Activated CD4-positive, alpha-beta T cell treated with anti-CD3 and anti-CD28 coated beads for 36 hours (primary cell): ENCODE measurements at regions not wholly inside any gene's neighbourhood (a gene's known extent, or its start where the extent isn't known, plus 50 kb on each side); places are given as distances from the start of the nearest gene placed in this dataset.
A peak's percentile ranks its signal among the peaks of the same experiment; 100 is the strongest.

Experiments
- ATAC-seq: fragments of 200-7000 bp; cut with Tn5 transposase; one replicate; pipeline ENCODE4 v1.10.0; 2021; ENCODE audit warnings: mild to moderate bottlenecking, moderate library complexity
- CTCF ChIA-PET: fragments of 350-600 bp; sonication (Branson Sonifier 250); formaldehyde crosslinking; loops from one replicate; lab custom pipeline; 2021; ENCODE audit warnings: antibody characterized with exemption; lab: Charles Lee
- POLR2A ChIA-PET: fragments of 350-600 bp; sonication (Branson Sonifier 250); formaldehyde crosslinking; loops from one replicate; lab custom pipeline; 2021; ENCODE audit warnings: antibody characterized with exemption, inconsistent platforms; lab: Charles Lee
- DNase-seq: peaks from one replicate; pipeline ENCODE4 v3.0.0-alpha.2; 2020
- H3K27ac Mint-ChIP-seq: one replicate; pipeline ENCODE4 v1.8.0; 2021; ENCODE audit warnings: mixed read lengths
- H3K27me3 Mint-ChIP-seq: one replicate; pipeline ENCODE4 v1.8.0; 2021; ENCODE audit warnings: mixed read lengths
- H3K36me3 Mint-ChIP-seq: one replicate; pipeline ENCODE4 v1.8.0; 2021; ENCODE audit warnings: low read depth, mixed read lengths
- H3K4me1 Mint-ChIP-seq: one replicate; pipeline ENCODE4 v1.8.0; 2021; ENCODE audit warnings: mixed read lengths
- H3K4me3 Mint-ChIP-seq: one replicate; pipeline ENCODE4 v1.8.0; 2021; ENCODE audit warnings: mild to moderate bottlenecking, moderate library complexity, mixed read lengths
- H3K9me3 Mint-ChIP-seq: one replicate; pipeline ENCODE4 v1.8.0; 2021; ENCODE audit warnings: low read depth, mixed read lengths
- intact Hi-C, 2 experiments: fragments of 100-400 bp; cut with DNase I in 1 of 2; cut with micrococcal nuclease in 1 of 2; formaldehyde crosslinking; loops; one replicate each; pipeline versions ENCODE4 v1.14.2 to v1.15.1; 2022 to 2024; cut with DNase I, micrococcal nuclease

DNA sequence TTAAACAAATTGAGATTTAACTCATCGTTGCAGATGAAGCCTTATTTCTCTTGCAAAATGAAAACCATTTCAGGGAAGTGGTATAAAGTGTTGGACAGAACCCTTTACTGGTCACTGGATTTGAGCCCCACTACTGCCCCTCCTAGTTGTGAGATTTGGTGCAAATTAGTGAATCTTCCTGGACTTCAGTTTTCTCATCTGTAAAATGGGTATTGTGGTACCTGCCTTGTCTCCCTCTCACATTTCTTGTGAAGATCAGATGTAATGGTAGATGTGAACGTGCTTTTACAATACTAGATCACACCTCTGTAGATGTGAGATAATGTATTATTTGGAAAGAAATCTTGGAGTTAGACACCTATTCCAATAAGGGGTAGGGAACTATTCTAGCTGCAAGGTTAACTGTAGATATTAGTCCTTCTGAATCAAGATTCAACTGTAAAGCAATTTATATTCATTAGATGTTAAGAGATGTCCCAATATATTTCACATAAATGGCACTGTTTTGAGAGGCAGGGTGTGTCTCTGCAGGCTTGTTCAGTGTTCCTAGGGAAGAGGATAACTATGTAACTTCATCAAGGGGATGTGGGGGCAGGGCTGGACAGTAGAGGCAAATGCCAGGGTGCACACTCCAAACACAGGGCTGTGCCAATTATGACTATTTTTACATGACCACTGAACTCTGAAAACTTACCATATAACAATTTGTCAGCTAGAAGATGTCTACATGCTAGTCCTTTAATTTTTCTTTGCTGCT lies 112.4 kb upstream of the PFN2 start:
- ATAC-seq (no peak), DNase-seq (no peak)
- no peaks in the 10 kb centered on the region for H3K4me1 Mint-ChIP-seq
- H3K9me3 Mint-ChIP-seq, result no peaks in the 10 kb centered on the region
- H3K4me3 Mint-ChIP-seq, result no peak overlapping the region
- intact Hi-C loops, result no loop called here
- H3K36me3 Mint-ChIP-seq, result no peaks in the 10 kb centered on the region
- H3K27me3 Mint-ChIP-seq, result peaks cover 12% of the 10 kb centered on the region
- POLR2A ChIA-PET, result no interaction called here
- CTCF ChIA-PET, result no interaction called here
- no peak overlapping the region for H3K27ac Mint-ChIP-seq

DNA sequence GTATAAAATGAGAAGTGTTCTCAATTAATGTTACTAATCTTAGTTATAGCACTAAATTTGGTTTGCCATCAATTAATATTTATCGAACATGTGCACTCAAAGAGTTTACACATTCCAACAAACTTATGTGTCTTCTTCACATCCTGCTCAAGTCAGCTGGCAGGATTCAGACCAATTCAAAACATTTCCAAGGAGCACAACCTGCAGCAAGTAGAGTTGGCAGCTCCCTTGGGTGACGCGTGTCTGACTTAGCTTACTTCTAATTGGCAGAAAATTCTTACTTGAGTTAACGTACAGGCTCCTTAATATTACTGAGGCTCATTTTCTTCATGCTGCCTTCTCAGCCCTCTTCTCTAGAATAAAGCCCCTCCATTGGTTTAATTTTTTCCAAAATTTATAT lies 110.4 kb upstream of the PFN2 start:
- CTCF ChIA-PET, result no interaction called here
- Mint-ChIP-seq H3K9me3 (peaks cover 4% of the 10 kb centered on the region), H3K36me3 (no peaks in the 10 kb centered on the region), H3K27ac (no peak overlapping the region), H3K4me1 (peaks cover 9% of the 10 kb centered on the region), H3K4me3 (no peak overlapping the region), H3K27me3 (peaks cover 9% of the 10 kb centered on the region)
- POLR2A ChIA-PET, result no interaction called here
- ATAC-seq, result no peak
- no peak for DNase-seq
- intact Hi-C loops, result no loop called here

DNA sequence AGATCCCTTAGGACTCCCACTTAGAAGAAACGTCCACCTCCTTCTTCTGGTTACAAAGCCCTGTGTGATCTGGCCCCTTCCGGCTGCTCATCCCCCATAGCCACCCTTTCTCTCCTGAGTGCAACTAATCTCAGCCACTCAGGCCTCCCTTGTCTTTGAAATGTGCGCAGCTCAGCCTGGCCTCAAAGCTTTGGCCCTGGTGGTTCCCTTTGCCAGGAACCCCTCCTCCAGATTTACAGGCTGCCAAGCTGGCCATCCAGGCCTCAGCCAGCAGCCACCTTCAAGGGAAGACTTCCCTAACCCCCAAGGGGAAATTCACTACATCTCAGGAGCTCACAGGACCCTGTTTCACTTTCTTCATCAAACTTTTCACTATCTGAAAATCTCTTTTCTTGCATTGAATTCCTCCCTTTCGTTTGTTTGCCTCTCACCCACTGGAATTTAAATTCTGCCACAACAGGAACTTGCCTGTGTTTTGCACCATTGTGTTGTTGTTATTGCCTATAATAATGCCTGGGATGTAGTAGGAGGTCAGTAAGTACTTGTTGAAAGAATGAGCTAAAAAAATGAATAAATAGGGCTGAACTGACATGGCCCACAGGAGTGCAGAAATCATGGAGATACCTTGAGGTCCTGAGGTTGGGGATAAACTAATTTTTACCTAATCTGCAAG lies 109.5 kb upstream of the PFN2 start:
- intact Hi-C loops, result no loop called here
- no peak for ATAC-seq
- Mint-ChIP-seq H3K36me3 (no peaks in the 10 kb centered on the region), H3K27me3 (peaks cover 11% of the 10 kb centered on the region), H3K27ac (no peak overlapping the region), H3K4me1 (peaks cover 9% of the 10 kb centered on the region), H3K9me3 (peaks cover 6% of the 10 kb centered on the region), H3K4me3 (no peak overlapping the region)
- CTCF ChIA-PET, result no interaction called here
- no peak for DNase-seq
- POLR2A ChIA-PET, result interaction anchor here (0.6 kb wide), 1 partner anchor 408 kb away, joined by 6 read pairs; no protein-coding TSS in a partner anchor

DNA sequence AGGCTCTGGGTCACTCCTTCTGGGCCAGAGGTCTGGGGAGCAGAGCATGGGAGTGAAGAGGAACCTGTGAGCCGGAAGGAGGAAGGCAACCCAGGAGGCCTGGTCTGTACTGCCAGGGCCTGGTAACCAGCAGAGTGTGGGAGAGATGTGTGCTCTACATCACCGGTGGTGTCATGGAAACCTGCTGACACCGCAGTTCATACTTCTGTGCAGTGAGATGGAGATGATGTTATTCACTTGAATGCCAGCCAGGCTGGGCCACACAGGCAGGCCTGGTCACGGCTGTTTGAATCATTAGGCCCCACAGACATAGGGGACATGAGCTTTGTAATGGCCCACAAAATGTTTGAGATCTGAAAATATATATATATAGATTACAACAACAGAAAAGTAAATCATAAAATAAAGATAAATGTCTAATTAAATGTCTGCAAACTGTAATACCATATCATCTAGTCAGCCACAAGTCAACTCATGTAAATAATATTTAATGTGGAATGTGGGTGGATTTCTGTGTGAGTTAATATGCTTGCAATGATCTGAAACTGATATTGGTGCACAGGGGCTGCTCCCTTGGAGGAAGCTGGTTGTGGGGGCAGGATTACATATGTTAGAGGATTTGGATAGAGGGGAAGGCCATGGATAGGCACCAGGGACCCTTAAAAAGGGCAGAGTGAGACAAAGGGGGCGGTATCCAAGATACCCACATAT lies 108.5 kb upstream of the PFN2 start:
- ChIA-PET CTCF (no interaction called here), POLR2A (interaction anchor here (0.6 kb wide), 1 partner anchor 409 kb away, joined by 6 read pairs; no protein-coding TSS in a partner anchor)
- no peaks in the 10 kb centered on the region for H3K36me3 Mint-ChIP-seq
- no peak overlapping the region for H3K4me3 Mint-ChIP-seq
- intact Hi-C loops, result no loop called here
- ATAC-seq (no peak), DNase-seq (no peak)
- H3K4me1 Mint-ChIP-seq, result peaks cover 9% of the 10 kb centered on the region
- peaks cover 6% of the 10 kb centered on the region for H3K9me3 Mint-ChIP-seq
- peaks cover 8% of the 10 kb centered on the region for H3K27me3 Mint-ChIP-seq
- no peak overlapping the region for H3K27ac Mint-ChIP-seq

DNA sequence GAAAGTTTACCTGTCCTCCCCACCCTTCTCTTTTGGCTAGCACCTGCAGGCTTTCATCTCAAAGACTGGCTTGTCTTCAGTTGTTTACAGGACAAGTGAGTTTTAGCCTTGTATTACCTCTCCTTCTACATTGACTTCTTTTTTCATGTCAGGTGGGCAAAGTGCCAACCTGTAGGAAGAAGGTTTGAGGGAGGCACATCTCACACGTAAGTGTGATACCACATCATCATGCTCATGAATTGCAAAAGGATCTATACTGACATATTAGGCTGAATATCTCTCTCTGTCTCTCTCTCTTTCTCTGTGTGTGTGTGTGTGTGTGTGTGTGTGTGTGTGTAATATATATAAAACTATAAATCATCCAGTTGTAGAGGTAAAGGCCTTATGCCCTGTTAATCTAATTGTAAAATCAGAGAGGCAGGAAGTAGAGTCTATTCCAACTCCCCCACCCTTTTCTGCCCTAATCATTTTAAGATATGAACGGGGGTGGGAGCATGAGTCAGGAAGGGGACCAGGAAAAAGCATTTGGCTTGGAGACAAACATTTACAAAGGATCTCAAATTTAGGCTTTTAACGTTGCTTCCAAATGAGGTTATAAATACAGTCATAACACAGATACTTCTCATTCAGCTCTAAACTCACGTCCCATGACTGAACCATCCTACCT lies 107.0 kb upstream of the PFN2 start:
- ChIA-PET POLR2A (no interaction called here), CTCF (no interaction called here)
- DNase-seq, result peak; percentile 19
- no peak for ATAC-seq
- Mint-ChIP-seq H3K36me3 (no peaks in the 10 kb centered on the region), H3K4me1 (peaks cover 9% of the 10 kb centered on the region), H3K27ac (no peak overlapping the region), H3K4me3 (no peak overlapping the region), H3K9me3 (peaks cover 6% of the 10 kb centered on the region), H3K27me3 (peaks cover 11% of the 10 kb centered on the region)
- intact Hi-C loops, result no loop called here

DNA sequence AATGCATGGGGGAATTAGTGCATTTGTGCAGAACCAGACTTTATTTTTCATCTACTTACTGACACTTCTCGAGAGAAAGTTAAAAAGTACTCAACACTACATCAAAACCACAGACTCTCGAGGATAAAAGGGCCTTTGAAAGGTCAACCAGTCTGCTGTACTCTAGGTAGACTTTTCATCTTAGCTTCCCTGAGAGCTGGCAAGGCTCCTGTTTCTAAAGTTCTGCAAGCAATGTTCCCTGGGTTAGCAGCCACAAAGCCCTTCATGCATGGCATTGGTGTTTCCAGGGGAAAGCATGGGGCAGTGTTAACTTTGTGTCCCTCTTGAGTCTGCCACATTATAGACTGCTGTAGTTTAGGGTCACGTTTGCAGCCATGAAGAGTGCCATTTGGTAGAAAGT lies 106.4 kb upstream of the PFN2 start:
- intact Hi-C loops, result no loop called here
- Mint-ChIP-seq H3K36me3 (no peaks in the 10 kb centered on the region), H3K4me3 (no peak overlapping the region), H3K4me1 (peaks cover 9% of the 10 kb centered on the region), H3K27me3 (peaks cover 11% of the 10 kb centered on the region), H3K27ac (no peak overlapping the region), H3K9me3 (peaks cover 6% of the 10 kb centered on the region)
- DNase-seq, result no peak
- ATAC-seq, result no peak
- POLR2A ChIA-PET, result no interaction called here
- CTCF ChIA-PET, result no interaction called here

DNA sequence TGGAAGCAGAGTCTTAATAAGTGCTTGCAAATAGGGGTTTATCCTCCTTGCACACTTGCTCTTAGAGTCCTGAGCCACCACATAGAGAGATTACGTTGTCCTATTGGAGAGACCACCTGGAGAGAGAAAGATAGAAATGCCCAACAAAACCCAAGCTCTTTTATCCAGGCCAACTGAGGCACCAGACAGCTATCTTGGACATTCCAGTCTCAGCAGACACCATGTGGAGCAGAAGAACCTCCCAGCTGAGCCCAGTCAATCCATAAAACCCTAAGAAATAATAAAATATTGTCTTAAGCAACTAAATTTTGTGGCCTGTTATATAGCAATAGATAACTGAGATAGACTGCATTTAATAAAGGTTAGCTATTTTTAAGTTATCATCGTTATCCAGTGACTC lies 105.7 kb upstream of the PFN2 start:
- peaks cover 11% of the 10 kb centered on the region for H3K27me3 Mint-ChIP-seq
- intact Hi-C loops, result no loop called here
- POLR2A ChIA-PET, result no interaction called here
- H3K9me3 Mint-ChIP-seq, result peaks cover 6% of the 10 kb centered on the region
- H3K36me3 Mint-ChIP-seq, result no peaks in the 10 kb centered on the region
- ATAC-seq (no peak), DNase-seq (no peak)
- CTCF ChIA-PET, result no interaction called here
- H3K27ac Mint-ChIP-seq, result no peak overlapping the region
- H3K4me1 Mint-ChIP-seq, result peaks cover 9% of the 10 kb centered on the region
- no peak overlapping the region for H3K4me3 Mint-ChIP-seq

DNA sequence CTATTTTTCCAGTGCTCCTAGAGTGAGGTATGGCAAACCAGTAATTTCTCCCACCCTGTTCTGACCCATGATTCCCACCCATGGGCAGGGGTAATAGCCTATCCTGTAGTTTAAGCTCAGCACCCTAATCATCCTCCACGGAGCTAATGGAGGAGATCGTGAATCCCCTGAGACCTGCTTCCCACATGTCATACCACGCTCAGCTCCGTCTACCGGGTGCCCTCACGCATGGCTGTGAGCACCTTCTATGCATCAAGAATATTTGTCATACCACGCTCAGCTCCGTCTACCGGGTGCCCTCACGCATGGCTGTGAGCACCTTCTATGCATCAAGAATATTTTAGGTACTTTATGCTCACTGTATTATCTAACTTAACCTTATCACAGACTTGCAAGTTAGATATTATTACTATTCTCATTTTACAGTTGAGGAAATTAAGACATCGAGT lies 104.7 kb upstream of the PFN2 start:
- Mint-ChIP-seq H3K27me3 (peaks cover 18% of the 10 kb centered on the region), H3K36me3 (no peaks in the 10 kb centered on the region), H3K9me3 (peaks cover 6% of the 10 kb centered on the region), H3K4me1 (peaks cover 9% of the 10 kb centered on the region), H3K27ac (no peak overlapping the region), H3K4me3 (no peak overlapping the region)
- CTCF ChIA-PET, result no interaction called here
- POLR2A ChIA-PET, result interaction anchor here (0.5 kb wide), 1 partner anchor 85 kb away, joined by 11 read pairs; no protein-coding TSS in a partner anchor
- intact Hi-C loops, result no loop called here
- ATAC-seq (no peak), DNase-seq (no peak)

DNA sequence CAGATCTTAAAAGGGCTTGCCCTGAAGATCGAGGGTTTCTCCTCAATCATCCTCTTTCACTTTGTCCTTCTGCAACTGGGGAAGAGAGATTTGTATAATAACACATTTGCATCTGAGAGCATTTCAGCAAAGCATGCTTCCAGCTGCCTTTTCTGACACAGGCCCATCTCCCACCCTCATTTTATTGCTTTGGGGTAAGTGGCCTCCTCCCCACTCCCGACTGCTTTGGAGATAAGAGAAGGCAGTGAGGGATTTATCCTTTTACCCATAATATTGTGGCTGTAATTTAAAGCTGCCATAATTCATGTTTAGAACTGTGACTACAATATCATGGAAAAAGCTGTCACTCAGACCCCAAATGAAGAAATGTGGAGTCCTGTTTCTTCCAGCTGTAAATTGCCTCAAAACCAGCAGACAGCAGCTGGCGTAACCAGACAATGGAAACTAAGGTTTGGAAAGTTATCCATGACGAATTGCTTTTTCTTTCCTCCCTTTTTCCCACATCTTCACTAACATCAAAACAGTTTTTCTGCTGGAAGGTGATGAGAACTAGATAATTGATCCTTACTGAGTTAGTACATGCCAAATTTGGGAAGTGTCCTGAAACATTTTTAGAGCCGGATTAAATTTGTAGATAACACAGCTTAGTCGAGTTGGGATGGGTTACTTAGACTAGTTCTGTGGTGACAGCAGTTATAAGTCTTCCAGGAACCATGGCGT lies 104.2 kb upstream of the PFN2 start:
- POLR2A ChIA-PET, result no interaction called here
- H3K36me3 Mint-ChIP-seq, result no peaks in the 10 kb centered on the region
- H3K4me1 Mint-ChIP-seq, result peaks cover 9% of the 10 kb centered on the region
- no peak overlapping the region for H3K4me3 Mint-ChIP-seq
- ATAC-seq (no peak), DNase-seq (no peak)
- intact Hi-C loops, result no loop called here
- CTCF ChIA-PET, result no interaction called here
- H3K27me3 Mint-ChIP-seq, result peaks cover 18% of the 10 kb centered on the region
- peaks cover 6% of the 10 kb centered on the region for H3K9me3 Mint-ChIP-seq
- no peak overlapping the region for H3K27ac Mint-ChIP-seq

DNA sequence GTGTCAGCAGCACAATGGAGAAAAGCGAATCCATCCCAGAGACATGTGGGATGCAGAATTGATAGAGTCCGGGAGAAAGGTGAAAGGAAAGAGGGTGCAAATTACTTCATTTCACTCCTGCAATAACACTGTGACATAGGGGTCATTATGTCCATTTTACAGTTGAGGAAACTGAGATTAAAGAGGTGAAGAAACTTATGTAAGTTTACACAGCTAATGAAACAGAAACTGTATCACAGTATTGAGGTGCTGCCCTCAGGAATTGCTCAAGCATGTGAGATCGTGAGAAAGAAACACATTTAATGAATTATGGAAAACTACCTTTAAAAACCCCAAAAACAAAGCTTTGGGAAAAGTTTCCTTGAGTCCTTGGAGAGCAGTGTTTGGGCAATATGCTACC lies 103.6 kb upstream of the PFN2 start:
- Mint-ChIP-seq H3K4me3 (no peak overlapping the region), H3K9me3 (peaks cover 6% of the 10 kb centered on the region), H3K4me1 (peaks cover 9% of the 10 kb centered on the region), H3K27ac (no peak overlapping the region), H3K36me3 (no peaks in the 10 kb centered on the region), H3K27me3 (peaks cover 20% of the 10 kb centered on the region)
- ChIA-PET POLR2A (no interaction called here), CTCF (no interaction called here)
- intact Hi-C loops, result no loop called here
- ATAC-seq (no peak), DNase-seq (no peak)

DNA sequence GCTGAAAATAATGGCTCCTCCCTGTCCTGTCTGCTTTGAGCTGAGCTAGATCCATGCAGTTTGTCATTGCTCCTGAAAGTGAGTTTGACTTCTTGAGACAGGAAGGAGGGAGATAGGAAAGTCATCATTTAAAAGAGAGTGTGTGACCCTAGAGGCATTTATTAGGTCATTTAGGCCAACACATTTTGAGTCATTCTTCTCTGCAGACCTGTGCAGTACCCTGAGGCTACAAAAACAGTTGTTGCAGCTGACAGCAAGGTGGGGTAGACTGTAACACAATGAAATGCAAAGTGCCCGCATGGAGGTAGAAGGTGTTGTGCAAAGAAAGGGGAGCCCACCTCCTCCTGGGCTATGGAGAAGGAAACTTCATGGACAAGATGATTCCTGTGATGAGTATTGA lies 102.8 kb upstream of the PFN2 start:
- H3K4me3 Mint-ChIP-seq, result no peak overlapping the region
- intact Hi-C loops, result no loop called here
- POLR2A ChIA-PET, result no interaction called here
- no peaks in the 10 kb centered on the region for H3K36me3 Mint-ChIP-seq
- no peak overlapping the region for H3K27ac Mint-ChIP-seq
- DNase-seq (no peak), ATAC-seq (no peak)
- H3K9me3 Mint-ChIP-seq, result peaks cover 6% of the 10 kb centered on the region
- H3K4me1 Mint-ChIP-seq, result peaks cover 9% of the 10 kb centered on the region
- H3K27me3 Mint-ChIP-seq, result peaks cover 20% of the 10 kb centered on the region
- CTCF ChIA-PET, result no interaction called here
